ENCODE measurements at regions not wholly inside any gene's neighbourhood (a gene's known extent, or its start where the extent isn't known, plus 50 kb on each side); places are given as distances from the start of the nearest gene placed in this dataset.

- H3K4me3 ChIP-seq (ENCODE audit: control insufficient read depth in 1 of 7, extremely low read depth in 1 of 7, insufficient read depth in 4 of 7, low read depth in 2 of 7, low read length in 6 of 7), result no peak overlapping the region
- H3K4me1 ChIP-seq (ENCODE audit: control extremely low read depth in 1 of 4, control insufficient read depth in 4 of 4, insufficient read depth in 4 of 4, low read length in 3 of 4), result no peaks in the 10 kb centered on the region
- ChIA-PET POLR2A (no interaction called here), CTCF (no interaction called here)
- peaks cover 0 to 4% (median 0%) of the 10 kb centered on the region in 5 experiments for H3K9me3 ChIP-seq (ENCODE audit: control extremely low read depth in 1 of 5, control insufficient read depth in 4 of 5, insufficient read depth in 2 of 5, low read depth in 1 of 5, low read length in 4 of 5)
- H3K36me3 ChIP-seq (ENCODE audit: control insufficient read depth in 4 of 4, insufficient read depth in 4 of 4, low read length in 3 of 4), result no peaks in the 10 kb centered on the region
- no peak for DNase-seq
- no peak overlapping the region for H3K27ac ChIP-seq (ENCODE audit: insufficient read depth in 1 of 2, low read depth in 1 of 2, low read length in 2 of 2, poor library complexity in 1 of 2, severe bottlenecking in 2 of 2)
- 96% methylated on average over 2 of the region's 2 CpGs for WGBS (ENCODE audit: insufficient coverage)
- H3K27me3 ChIP-seq (replicated peaks in 2 of 5; ENCODE audit: control insufficient read depth in 4 of 5, insufficient read depth in 5 of 5, low read length in 4 of 5), result no peaks in the 10 kb centered on the region
Measured at GRCh38 chr9:32294106-32294505, 90.3 kb upstream of the ACO1 start.

- WGBS (ENCODE audit: insufficient coverage), result no CpG with 5 or more reads among the region's 2 CpGs
- H3K27ac ChIP-seq (ENCODE audit: insufficient read depth in 1 of 2, low read depth in 1 of 2, low read length in 2 of 2, poor library complexity in 1 of 2, severe bottlenecking in 2 of 2), result no peak overlapping the region
- POLR2A ChIA-PET, result interaction anchor here (0.7 kb wide), 1 partner anchor 1318 kb away, joined by 3 read pairs; no protein-coding TSS in a partner anchor
- no peak overlapping the region for H3K4me3 ChIP-seq (ENCODE audit: control insufficient read depth in 1 of 7, extremely low read depth in 1 of 7, insufficient read depth in 4 of 7, low read depth in 2 of 7, low read length in 6 of 7)
- H3K27me3 ChIP-seq (replicated peaks in 2 of 5; ENCODE audit: control insufficient read depth in 4 of 5, insufficient read depth in 5 of 5, low read length in 4 of 5), result peaks cover 0 to 2% (median 0%) of the 10 kb centered on the region in 5 experiments
- no peaks in the 10 kb centered on the region for H3K36me3 ChIP-seq (ENCODE audit: control insufficient read depth in 4 of 4, insufficient read depth in 4 of 4, low read length in 3 of 4)
- no peaks in the 10 kb centered on the region for H3K4me1 ChIP-seq (ENCODE audit: control extremely low read depth in 1 of 4, control insufficient read depth in 4 of 4, insufficient read depth in 4 of 4, low read length in 3 of 4)
- H3K9me3 ChIP-seq (ENCODE audit: control extremely low read depth in 1 of 5, control insufficient read depth in 4 of 5, insufficient read depth in 2 of 5, low read depth in 1 of 5, low read length in 4 of 5), result peaks cover 0 to 4% (median 0%) of the 10 kb centered on the region in 5 experiments
- CTCF ChIA-PET, result no interaction called here
- DNase-seq, result no peak
Measured at GRCh38 chr9:32300373-32300772, 84.1 kb upstream of the ACO1 start.

GRCh38 chr9:32304495-32304894 lies 79.9 kb upstream of the ACO1 start:
- Histone ChIP-seq H3K4me3 (ENCODE audit: control insufficient read depth in 1 of 7, extremely low read depth in 1 of 7, insufficient read depth in 4 of 7, low read depth in 2 of 7, low read length in 6 of 7) (no peak overlapping the region), H3K36me3 (ENCODE audit: control insufficient read depth in 4 of 4, insufficient read depth in 4 of 4, low read length in 3 of 4) (no peaks in the 10 kb centered on the region), H3K27ac (ENCODE audit: insufficient read depth in 1 of 2, low read depth in 1 of 2, low read length in 2 of 2, poor library complexity in 1 of 2, severe bottlenecking in 2 of 2) (no peak overlapping the region), H3K9me3 (ENCODE audit: control extremely low read depth in 1 of 5, control insufficient read depth in 4 of 5, insufficient read depth in 2 of 5, low read depth in 1 of 5, low read length in 4 of 5) (no peaks in the 10 kb centered on the region), H3K4me1 (ENCODE audit: control extremely low read depth in 1 of 4, control insufficient read depth in 4 of 4, insufficient read depth in 4 of 4, low read length in 3 of 4) (no peaks in the 10 kb centered on the region), H3K27me3 (replicated peaks in 2 of 5; ENCODE audit: control insufficient read depth in 4 of 5, insufficient read depth in 5 of 5, low read length in 4 of 5) (peaks cover 0 to 2% (median 0%) of the 10 kb centered on the region in 5 experiments)
- POLR2A ChIA-PET, result no interaction called here
- 0% methylated on average over 1 of the region's 1 CpG for WGBS (ENCODE audit: insufficient coverage)
- CTCF ChIA-PET, result no interaction called here
- DNase-seq, result no peak

GRCh38 chr9:32306006-32306405 lies 78.4 kb upstream of the ACO1 start:
- no peak overlapping the region for H3K27ac ChIP-seq (ENCODE audit: insufficient read depth in 1 of 2, low read depth in 1 of 2, low read length in 2 of 2, poor library complexity in 1 of 2, severe bottlenecking in 2 of 2)
- H3K9me3 ChIP-seq (ENCODE audit: control extremely low read depth in 1 of 5, control insufficient read depth in 4 of 5, insufficient read depth in 2 of 5, low read depth in 1 of 5, low read length in 4 of 5), result no peaks in the 10 kb centered on the region
- DNase-seq, result no peak
- peaks cover 0 to 2% (median 0%) of the 10 kb centered on the region in 5 experiments for H3K27me3 ChIP-seq (replicated peaks in 2 of 5; ENCODE audit: control insufficient read depth in 4 of 5, insufficient read depth in 5 of 5, low read length in 4 of 5)
- no peaks in the 10 kb centered on the region for H3K36me3 ChIP-seq (ENCODE audit: control insufficient read depth in 4 of 4, insufficient read depth in 4 of 4, low read length in 3 of 4)
- H3K4me1 ChIP-seq (ENCODE audit: control extremely low read depth in 1 of 4, control insufficient read depth in 4 of 4, insufficient read depth in 4 of 4, low read length in 3 of 4), result no peaks in the 10 kb centered on the region
- ChIA-PET CTCF (no interaction called here), POLR2A (no interaction called here)
- no peak overlapping the region for H3K4me3 ChIP-seq (ENCODE audit: control insufficient read depth in 1 of 7, extremely low read depth in 1 of 7, insufficient read depth in 4 of 7, low read depth in 2 of 7, low read length in 6 of 7)

GRCh38 chr9:32319312-32319929 lies 65.0 kb upstream of the ACO1 start:
- WGBS (ENCODE audit: insufficient coverage), result 100% methylated on average over 1 of the region's 4 CpGs
- no peak for DNase-seq
- CTCF ChIA-PET, result no interaction called here
- Histone ChIP-seq H3K36me3 (ENCODE audit: control insufficient read depth in 4 of 4, insufficient read depth in 4 of 4, low read length in 3 of 4) (no peaks in the 10 kb centered on the region), H3K4me3 (ENCODE audit: control insufficient read depth in 1 of 7, extremely low read depth in 1 of 7, insufficient read depth in 4 of 7, low read depth in 2 of 7, low read length in 6 of 7) (no peak overlapping the region), H3K27me3 (replicated peaks in 2 of 5; ENCODE audit: control insufficient read depth in 4 of 5, insufficient read depth in 5 of 5, low read length in 4 of 5) (no peaks in the 10 kb centered on the region), H3K4me1 (ENCODE audit: control extremely low read depth in 1 of 4, control insufficient read depth in 4 of 4, insufficient read depth in 4 of 4, low read length in 3 of 4) (no peaks in the 10 kb centered on the region), H3K27ac (ENCODE audit: insufficient read depth in 1 of 2, low read depth in 1 of 2, low read length in 2 of 2, poor library complexity in 1 of 2, severe bottlenecking in 2 of 2) (no peak overlapping the region), H3K9me3 (ENCODE audit: control extremely low read depth in 1 of 5, control insufficient read depth in 4 of 5, insufficient read depth in 2 of 5, low read depth in 1 of 5, low read length in 4 of 5) (no peaks in the 10 kb centered on the region)
- POLR2A ChIA-PET, result no interaction called here

GRCh38 chr9:32322622-32323021 lies 61.8 kb upstream of the ACO1 start:
- 95% methylated on average over 6 of the region's 7 CpGs for WGBS (ENCODE audit: insufficient coverage)
- H3K27ac ChIP-seq (ENCODE audit: insufficient read depth in 1 of 2, low read depth in 1 of 2, low read length in 2 of 2, poor library complexity in 1 of 2, severe bottlenecking in 2 of 2), result no peak overlapping the region
- no peak overlapping the region for H3K4me3 ChIP-seq (ENCODE audit: control insufficient read depth in 1 of 7, extremely low read depth in 1 of 7, insufficient read depth in 4 of 7, low read depth in 2 of 7, low read length in 6 of 7)
- ChIA-PET CTCF (no interaction called here), POLR2A (no interaction called here)
- no peaks in the 10 kb centered on the region for H3K9me3 ChIP-seq (ENCODE audit: control extremely low read depth in 1 of 5, control insufficient read depth in 4 of 5, insufficient read depth in 2 of 5, low read depth in 1 of 5, low read length in 4 of 5)
- H3K4me1 ChIP-seq (ENCODE audit: control extremely low read depth in 1 of 4, control insufficient read depth in 4 of 4, insufficient read depth in 4 of 4, low read length in 3 of 4), result no peaks in the 10 kb centered on the region
- no peak for DNase-seq
- no peaks in the 10 kb centered on the region for H3K27me3 ChIP-seq (replicated peaks in 2 of 5; ENCODE audit: control insufficient read depth in 4 of 5, insufficient read depth in 5 of 5, low read length in 4 of 5)
- no peaks in the 10 kb centered on the region for H3K36me3 ChIP-seq (ENCODE audit: control insufficient read depth in 4 of 4, insufficient read depth in 4 of 4, low read length in 3 of 4)

GRCh38 chr9:32326146-32326545 lies 58.3 kb upstream of the ACO1 start:
- no CpG with 5 or more reads among the region's 2 CpGs for WGBS (ENCODE audit: insufficient coverage)
- ChIA-PET CTCF (no interaction called here), POLR2A (no interaction called here)
- no peak for DNase-seq
- Histone ChIP-seq H3K9me3 (ENCODE audit: control extremely low read depth in 1 of 5, control insufficient read depth in 4 of 5, insufficient read depth in 2 of 5, low read depth in 1 of 5, low read length in 4 of 5) (no peaks in the 10 kb centered on the region), H3K36me3 (ENCODE audit: control insufficient read depth in 4 of 4, insufficient read depth in 4 of 4, low read length in 3 of 4) (no peaks in the 10 kb centered on the region), H3K27me3 (replicated peaks in 2 of 5; ENCODE audit: control insufficient read depth in 4 of 5, insufficient read depth in 5 of 5, low read length in 4 of 5) (no peaks in the 10 kb centered on the region), H3K4me1 (ENCODE audit: control extremely low read depth in 1 of 4, control insufficient read depth in 4 of 4, insufficient read depth in 4 of 4, low read length in 3 of 4) (no peaks in the 10 kb centered on the region), H3K4me3 (ENCODE audit: control insufficient read depth in 1 of 7, extremely low read depth in 1 of 7, insufficient read depth in 4 of 7, low read depth in 2 of 7, low read length in 6 of 7) (no peak overlapping the region), H3K27ac (ENCODE audit: insufficient read depth in 1 of 2, low read depth in 1 of 2, low read length in 2 of 2, poor library complexity in 1 of 2, severe bottlenecking in 2 of 2) (no peak overlapping the region)
